ENCODE measurements at regions not wholly inside any gene's neighbourhood (a gene's known extent, or its start where the extent isn't known, plus 50 kb on each side); places are given as distances from the start of the nearest gene placed in this dataset.

DNA sequence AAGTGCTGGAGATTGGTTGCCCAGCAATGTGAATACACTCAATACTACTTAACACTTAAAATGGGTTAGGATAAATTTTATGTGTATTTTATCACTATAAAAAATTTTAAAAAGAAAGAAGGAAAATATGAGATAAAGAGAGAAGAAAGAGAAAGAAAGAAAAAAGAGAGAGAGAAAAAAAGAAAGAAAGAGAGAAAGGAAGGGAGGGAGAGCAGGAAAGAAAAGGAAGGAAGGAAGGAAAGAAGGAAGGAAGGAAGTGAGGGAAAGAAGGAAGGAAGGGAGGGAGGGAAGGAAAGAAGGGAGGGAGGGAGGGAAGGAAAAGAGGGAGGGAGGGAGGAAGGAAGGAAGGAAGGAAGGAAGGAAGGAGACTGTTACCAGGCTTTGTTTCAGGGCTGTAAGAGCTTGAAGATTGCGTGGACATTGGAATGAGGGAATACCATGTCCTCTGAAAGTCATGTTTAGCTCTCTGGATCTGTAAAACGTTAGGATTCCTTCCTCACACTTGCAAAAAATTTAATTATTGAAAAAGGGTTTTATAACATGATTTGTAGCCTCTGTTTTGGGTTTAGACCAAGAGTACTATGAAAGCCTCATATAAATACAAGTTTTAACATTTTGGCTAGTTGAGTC, 152.3 kb upstream of the DAP start:
- no peak overlapping the region for H3K27ac ChIP-seq (ENCODE audit: low read length)
- H3K36me3 ChIP-seq (replicated peaks; ENCODE audit: low read depth, low read length): no peaks in the 10 kb centered on the region
- H3K27me3 ChIP-seq (ENCODE audit: low read depth, low read length): no peaks in the 10 kb centered on the region
- H3K9ac ChIP-seq (ENCODE audit: low read length): no peak overlapping the region
- H4K20me1 ChIP-seq (ENCODE audit: insufficient read depth, low read length): no peaks in the 10 kb centered on the region
- no peaks in the 10 kb centered on the region for H3K79me2 ChIP-seq (ENCODE audit: low read length)
- H3K4me2 ChIP-seq (ENCODE audit: low read length): no peak overlapping the region
- H2AFZ ChIP-seq (ENCODE audit: low read depth, low read length): no peak overlapping the region
- no peaks in the 10 kb centered on the region for H3K4me1 ChIP-seq (ENCODE audit: low read length)
- no peak overlapping the region for H3K4me3 ChIP-seq (ENCODE audit: low read length)
- H3K9me3 ChIP-seq (ENCODE audit: insufficient read depth, low read length): no peaks in the 10 kb centered on the region
- TF ChIP-seq EZH2phosphoT487 (IDR thresholded peaks at IDR 0.05; ENCODE audit: low read depth): no peak
- TF ChIP-seq, protein P1, sequence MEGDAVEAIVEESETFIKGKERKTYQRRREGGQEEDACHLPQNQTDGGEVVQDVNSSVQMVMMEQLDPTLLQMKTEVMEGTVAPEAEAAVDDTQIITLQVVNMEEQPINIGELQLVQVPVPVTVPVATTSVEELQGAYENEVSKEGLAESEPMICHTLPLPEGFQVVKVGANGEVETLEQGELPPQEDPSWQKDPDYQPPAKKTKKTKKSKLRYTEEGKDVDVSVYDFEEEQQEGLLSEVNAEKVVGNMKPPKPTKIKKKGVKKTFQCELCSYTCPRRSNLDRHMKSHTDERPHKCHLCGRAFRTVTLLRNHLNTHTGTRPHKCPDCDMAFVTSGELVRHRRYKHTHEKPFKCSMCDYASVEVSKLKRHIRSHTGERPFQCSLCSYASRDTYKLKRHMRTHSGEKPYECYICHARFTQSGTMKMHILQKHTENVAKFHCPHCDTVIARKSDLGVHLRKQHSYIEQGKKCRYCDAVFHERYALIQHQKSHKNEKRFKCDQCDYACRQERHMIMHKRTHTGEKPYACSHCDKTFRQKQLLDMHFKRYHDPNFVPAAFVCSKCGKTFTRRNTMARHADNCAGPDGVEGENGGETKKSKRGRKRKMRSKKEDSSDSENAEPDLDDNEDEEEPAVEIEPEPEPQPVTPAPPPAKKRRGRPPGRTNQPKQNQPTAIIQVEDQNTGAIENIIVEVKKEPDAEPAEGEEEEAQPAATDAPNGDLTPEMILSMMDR (IDR thresholded peaks at IDR 0.05; ENCODE audit: low read depth, low read length): no peak

DNA sequence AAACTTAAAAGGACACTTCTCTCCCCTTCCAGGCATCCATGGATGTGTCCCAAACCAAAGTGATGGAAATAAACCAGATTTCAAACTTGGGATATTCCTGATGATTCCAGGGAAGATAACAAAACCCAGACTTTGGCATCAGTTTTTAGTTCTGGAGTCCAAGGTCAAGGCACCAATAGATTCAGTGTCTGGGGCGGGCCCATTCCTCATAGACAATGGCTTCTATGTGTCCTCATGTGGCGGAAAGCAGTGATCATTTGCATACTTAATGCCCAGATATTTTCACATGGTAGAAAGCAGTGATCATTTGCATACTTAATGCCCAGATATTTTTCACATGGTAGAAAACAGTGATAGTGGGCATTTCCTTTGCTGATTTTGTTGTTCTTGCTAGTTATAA, 151.4 kb upstream of the DAP start:
- H3K27ac ChIP-seq (ENCODE audit: low read length): no peak overlapping the region
- TF ChIP-seq EZH2phosphoT487 (IDR thresholded peaks at IDR 0.05; ENCODE audit: low read depth): no peak
- TF ChIP-seq, protein P1 (IDR thresholded peaks at IDR 0.05; ENCODE audit: low read depth, low read length): no peak
- H3K27me3 ChIP-seq (ENCODE audit: low read depth, low read length): no peaks in the 10 kb centered on the region
- no peaks in the 10 kb centered on the region for H3K79me2 ChIP-seq (ENCODE audit: low read length)
- no peak overlapping the region for H3K9ac ChIP-seq (ENCODE audit: low read length)
- H3K4me1 ChIP-seq (ENCODE audit: low read length): no peaks in the 10 kb centered on the region
- H2AFZ ChIP-seq (ENCODE audit: low read depth, low read length): no peak overlapping the region
- no peak overlapping the region for H3K4me3 ChIP-seq (ENCODE audit: low read length)
- no peaks in the 10 kb centered on the region for H3K36me3 ChIP-seq (replicated peaks; ENCODE audit: low read depth, low read length)
- no peaks in the 10 kb centered on the region for H3K9me3 ChIP-seq (ENCODE audit: insufficient read depth, low read length)
- no peaks in the 10 kb centered on the region for H4K20me1 ChIP-seq (ENCODE audit: insufficient read depth, low read length)
- no peak overlapping the region for H3K4me2 ChIP-seq (ENCODE audit: low read length)

DNA sequence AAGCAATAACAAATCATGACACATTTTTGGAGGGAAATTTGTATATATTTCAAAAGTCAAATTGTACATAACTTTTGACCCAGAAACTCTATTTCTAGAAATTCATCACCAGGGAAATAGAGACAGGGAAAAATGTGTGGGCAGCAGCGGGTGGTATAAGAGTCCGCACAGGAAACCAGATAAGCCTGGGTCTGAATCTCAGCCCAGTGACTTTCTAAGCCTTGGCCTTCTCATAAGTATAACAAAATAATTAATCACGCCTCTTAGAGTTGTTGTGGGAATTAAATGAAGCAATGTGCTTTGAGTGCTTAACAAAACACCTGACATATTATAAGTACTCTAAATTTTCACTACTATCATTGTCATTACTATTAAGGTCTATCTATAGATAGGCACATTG, 149.2 kb upstream of the DAP start:
- H4K20me1 ChIP-seq (ENCODE audit: insufficient read depth, low read length): no peaks in the 10 kb centered on the region
- no peak for TF ChIP-seq EZH2phosphoT487 (IDR thresholded peaks at IDR 0.05; ENCODE audit: low read depth)
- TF ChIP-seq, protein P1 (IDR thresholded peaks at IDR 0.05; ENCODE audit: low read depth, low read length): no peak
- no peak overlapping the region for H3K9ac ChIP-seq (ENCODE audit: low read length)
- no peaks in the 10 kb centered on the region for H3K27me3 ChIP-seq (ENCODE audit: low read depth, low read length)
- H3K79me2 ChIP-seq (ENCODE audit: low read length): no peaks in the 10 kb centered on the region
- H3K27ac ChIP-seq (ENCODE audit: low read length): no peak overlapping the region
- no peak overlapping the region for H3K4me2 ChIP-seq (ENCODE audit: low read length)
- H2AFZ ChIP-seq (ENCODE audit: low read depth, low read length): no peak overlapping the region
- H3K4me1 ChIP-seq (ENCODE audit: low read length): no peaks in the 10 kb centered on the region
- no peaks in the 10 kb centered on the region for H3K36me3 ChIP-seq (replicated peaks; ENCODE audit: low read depth, low read length)
- no peak overlapping the region for H3K4me3 ChIP-seq (ENCODE audit: low read length)
- no peaks in the 10 kb centered on the region for H3K9me3 ChIP-seq (ENCODE audit: insufficient read depth, low read length)

DNA sequence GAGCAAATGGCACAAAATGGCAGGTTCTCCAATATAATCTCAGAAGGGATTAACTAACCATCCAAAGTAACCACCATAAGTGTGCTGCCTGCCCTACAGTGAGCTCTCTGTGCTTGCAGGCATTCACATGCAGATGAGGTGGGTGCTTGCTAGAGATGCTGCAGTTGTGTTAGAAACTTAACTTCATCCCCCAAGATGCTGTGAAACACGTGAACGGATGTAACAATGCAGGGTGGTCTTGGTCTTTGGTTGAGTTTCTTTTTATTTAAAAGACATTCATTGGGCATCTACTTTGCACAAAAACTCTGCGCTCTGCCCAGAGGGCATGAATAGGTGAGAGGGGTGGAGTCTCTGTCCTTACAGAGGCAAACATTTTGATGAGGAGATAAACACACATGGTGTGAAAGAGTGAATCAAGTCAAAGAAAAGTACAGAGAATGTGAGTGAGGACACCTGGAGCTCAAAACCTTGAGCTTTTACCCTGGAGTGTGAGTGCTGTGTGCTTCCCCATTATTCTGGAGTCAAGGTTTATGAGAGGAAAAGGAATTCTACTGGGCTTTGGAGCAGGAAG, 143.9 kb upstream of the DAP start:
- no peak overlapping the region for H3K27ac ChIP-seq (ENCODE audit: low read length)
- H3K9ac ChIP-seq (ENCODE audit: low read length): no peak overlapping the region
- peaks cover 6% of the 10 kb centered on the region; the same call in 1 of the 2 replicates for H3K27me3 ChIP-seq (ENCODE audit: low read depth, low read length)
- no peak for TF ChIP-seq EZH2phosphoT487 (IDR thresholded peaks at IDR 0.05; ENCODE audit: low read depth)
- TF ChIP-seq, protein P1 (IDR thresholded peaks at IDR 0.05; ENCODE audit: low read depth, low read length): no peak
- H3K36me3 ChIP-seq (replicated peaks; ENCODE audit: low read depth, low read length): no peaks in the 10 kb centered on the region
- no peak overlapping the region for H3K4me3 ChIP-seq (ENCODE audit: low read length)
- no peaks in the 10 kb centered on the region for H3K79me2 ChIP-seq (ENCODE audit: low read length)
- H4K20me1 ChIP-seq (ENCODE audit: insufficient read depth, low read length): no peaks in the 10 kb centered on the region
- no peak overlapping the region for H2AFZ ChIP-seq (ENCODE audit: low read depth, low read length)
- no peak overlapping the region for H3K4me2 ChIP-seq (ENCODE audit: low read length)
- no peaks in the 10 kb centered on the region for H3K4me1 ChIP-seq (ENCODE audit: low read length)
- no peaks in the 10 kb centered on the region for H3K9me3 ChIP-seq (ENCODE audit: insufficient read depth, low read length)

All from OCI-LY3 (cell line).